ENCODE measurements at regions not wholly inside any gene's neighbourhood (a gene's known extent, or its start where the extent isn't known, plus 50 kb on each side); places are given as distances from the start of the nearest gene placed in this dataset.
A peak's percentile ranks its signal among the peaks of the same experiment; 100 is the strongest.
"Not testable (repeated sequence)": the region's sequence is repeated elsewhere in the genome, so short reads cannot be mapped to it uniquely, and the experiment has no call there.

DNA sequence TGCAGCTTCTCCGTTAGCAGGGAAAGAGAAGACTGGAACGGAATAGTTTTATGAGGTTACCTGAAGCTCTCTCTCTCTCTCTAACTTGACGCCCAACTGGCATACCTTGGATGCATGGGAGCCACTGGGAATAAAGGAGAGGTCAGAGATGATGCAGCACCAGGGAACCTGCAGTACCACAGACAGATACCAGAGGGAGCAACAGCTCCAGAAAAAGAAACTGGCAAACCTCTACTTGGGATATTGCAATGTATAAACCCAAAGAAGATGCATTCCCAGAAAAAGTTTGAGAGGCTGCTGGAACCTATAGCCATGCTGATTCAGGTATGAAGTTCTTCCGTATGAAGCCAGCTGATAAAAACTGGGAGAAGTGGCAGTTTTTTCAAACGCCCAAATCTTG is 2976.1 kb upstream of the TEKT4 start:
- not testable (repeated sequence) for H3K4me1 Mint-ChIP-seq (ENCODE audit: low read depth); H3K4me3 Mint-ChIP-seq; H3K27ac Mint-ChIP-seq; H3K9me3 Mint-ChIP-seq; H3K27me3 Mint-ChIP-seq (ENCODE audit: insufficient read depth); H3K36me3 Mint-ChIP-seq (ENCODE audit: low read depth)
- TF ChIP-seq, protein P1, sequence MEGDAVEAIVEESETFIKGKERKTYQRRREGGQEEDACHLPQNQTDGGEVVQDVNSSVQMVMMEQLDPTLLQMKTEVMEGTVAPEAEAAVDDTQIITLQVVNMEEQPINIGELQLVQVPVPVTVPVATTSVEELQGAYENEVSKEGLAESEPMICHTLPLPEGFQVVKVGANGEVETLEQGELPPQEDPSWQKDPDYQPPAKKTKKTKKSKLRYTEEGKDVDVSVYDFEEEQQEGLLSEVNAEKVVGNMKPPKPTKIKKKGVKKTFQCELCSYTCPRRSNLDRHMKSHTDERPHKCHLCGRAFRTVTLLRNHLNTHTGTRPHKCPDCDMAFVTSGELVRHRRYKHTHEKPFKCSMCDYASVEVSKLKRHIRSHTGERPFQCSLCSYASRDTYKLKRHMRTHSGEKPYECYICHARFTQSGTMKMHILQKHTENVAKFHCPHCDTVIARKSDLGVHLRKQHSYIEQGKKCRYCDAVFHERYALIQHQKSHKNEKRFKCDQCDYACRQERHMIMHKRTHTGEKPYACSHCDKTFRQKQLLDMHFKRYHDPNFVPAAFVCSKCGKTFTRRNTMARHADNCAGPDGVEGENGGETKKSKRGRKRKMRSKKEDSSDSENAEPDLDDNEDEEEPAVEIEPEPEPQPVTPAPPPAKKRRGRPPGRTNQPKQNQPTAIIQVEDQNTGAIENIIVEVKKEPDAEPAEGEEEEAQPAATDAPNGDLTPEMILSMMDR (IDR thresholded peaks at IDR 0.05) = peak; percentile 72
- DNase-seq = peak; percentile 3

DNA sequence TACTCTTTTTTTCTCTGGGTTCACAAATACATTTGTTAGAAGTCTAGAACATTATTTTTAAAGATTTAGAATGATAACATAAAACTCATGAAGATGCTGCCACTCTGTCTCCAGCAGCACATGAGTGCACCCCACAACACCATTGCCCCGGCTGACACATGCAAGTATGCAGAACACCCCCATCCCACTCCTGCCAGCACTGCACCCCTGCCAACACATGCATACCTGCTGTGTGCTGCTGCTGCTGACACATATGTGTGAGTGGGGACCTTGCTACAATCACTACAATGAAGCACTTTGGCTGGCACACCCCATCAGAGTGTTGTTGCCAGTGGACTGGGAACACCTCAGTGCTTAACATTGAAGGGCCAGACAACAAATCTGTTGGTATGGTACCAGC is 2953.6 kb upstream of the TEKT4 start:
- not testable (repeated sequence) for H3K9me3 Mint-ChIP-seq; H3K36me3 Mint-ChIP-seq (ENCODE audit: low read depth)

More for the DNA sequence above, 2953.6 kb upstream of the TEKT4 start:
- not testable (repeated sequence) for DNase-seq; H3K4me1 Mint-ChIP-seq (ENCODE audit: low read depth); H3K27ac Mint-ChIP-seq; H3K4me3 Mint-ChIP-seq; H3K27me3 Mint-ChIP-seq (ENCODE audit: insufficient read depth)
